A549 (cell line): ENCODE measurements at regions not wholly inside any gene's neighbourhood (a gene's known extent, or its start where the extent isn't known, plus 50 kb on each side); places are given as distances from the start of the nearest gene placed in this dataset.

Experiments
- ATAC-seq, 2 experiments: fragments of 200-7000 bp in 1 of 2; fragments of >200 bp in 1 of 2; cut with Nextera tagmentation in 1 of 2; cut with Tn5 transposase in 1 of 2; 3 replicates each; pipeline versions ENCODE4 v1.8.0 to v1.9.1; 2018 to 2020; ENCODE audit warnings: mild to moderate bottlenecking in 1 of 2, moderate library complexity in 1 of 2
- CTCF ChIA-PET: fragments of 300-600 bp; sonication (Branson Sonifier 250); formaldehyde crosslinking; extraction: SDS; loops from one replicate; lab custom pipeline; 2021; ENCODE audit warnings: antibody characterized with exemption, inconsistent platforms; lab: Yijun Ruan, JAX
- POLR2A ChIA-PET: fragments of 350-600 bp; formaldehyde crosslinking; extraction: SDS; loops from one replicate; lab custom pipeline; 2021; ENCODE audit warnings: antibody characterized with exemption, inconsistent platforms; lab: Yijun Ruan, JAX
- DNase-seq, 2 experiments: peaks; one replicate each; pipeline versions ENCODE4 v3.0.0 to v3.0.0-alpha.2; 2011 to 2016; ENCODE audit warnings: low read depth in 1 of 2, low spot score in 1 of 2
- FAIRE-seq: peaks from 2 replicates; lab custom pipeline; 2011; peaks lifted over from hg19 to GRCh38; lab: Jason Lieb, UNC
- H3K27ac ChIP-seq, 2 experiments: fragments of >200 bp; sonication (Bioruptor Twin); formaldehyde crosslinking; 3 replicates each; pipeline ENCODE4 v1.5.1; 2016 to 2017
- H3K4me1 ChIP-seq: fragments of >200 bp; sonication (Bioruptor Twin); formaldehyde crosslinking; 3 replicates; pipeline ENCODE4 v1.6.1; 2016
- H3K4me2 ChIP-seq: fragments of >200 bp; sonication (Bioruptor Twin); formaldehyde crosslinking; 3 replicates; pipeline ENCODE4 v1.6.1; 2016
- H3K4me3 ChIP-seq: fragments of >200 bp; sonication (Bioruptor Twin); formaldehyde crosslinking; 3 replicates; pipeline ENCODE4 v1.5.1; 2016
- H3K9me3 ChIP-seq: fragments of >200 bp; sonication (Bioruptor Twin); formaldehyde crosslinking; 3 replicates; pipeline ENCODE4 v1.6.1; 2016
- CHD2 ChIP-seq: fragments of 150-350 bp; IDR thresholded peaks from 2 replicates; pipeline ENCODE4 v1.6.1; 2014; ENCODE audit warnings: low read length; ENCODE audit not compliant: partially characterized antibody
- CHD4 ChIP-seq: fragments of 200-600 bp; sonication (generic); IDR thresholded peaks from 2 replicates; pipeline ENCODE4 v1.6.1; 2016; ENCODE audit warnings: antibody characterized with exemption, mild to moderate bottlenecking, borderline replicate concordance
- EHF ChIP-seq: fragments of 250-450 bp; sonication (Bioruptor Pico); IDR thresholded peaks from 2 replicates; pipeline ENCODE4 v1.5.0; 2020; ENCODE audit warnings: mild to moderate bottlenecking
- EHMT2 ChIP-seq: fragments of 200-600 bp; sonication (generic); IDR thresholded peaks from 2 replicates; pipeline ENCODE4 v1.6.1; 2016; ENCODE audit warnings: antibody characterized with exemption, low read depth, mild to moderate bottlenecking, moderate library complexity
- ELK1 ChIP-seq: fragments of 150-350 bp; IDR thresholded peaks from 2 replicates; pipeline ENCODE4 v1.6.1; 2014; ENCODE audit warnings: low read depth, mild to moderate bottlenecking, low read length
- EP300 ChIP-seq, 2 experiments: fragments of >200 bp; sonication (Bioruptor Twin); formaldehyde crosslinking; IDR thresholded peaks; 2 replicates in 1 of 2; 3 replicates in 1 of 2; pipeline ENCODE4 v1.6.1; 2016 to 2017
- ESRRA ChIP-seq: fragments of 150-350 bp; IDR thresholded peaks from 2 replicates; pipeline ENCODE4 v1.6.1; 2014; ENCODE audit warnings: mild to moderate bottlenecking, low read length, borderline replicate concordance
- FOSB ChIP-seq: fragments of 250-450 bp; sonication (Bioruptor Pico); IDR thresholded peaks from 2 replicates; pipeline ENCODE4 v1.5.0; 2020; ENCODE audit warnings: mild to moderate bottlenecking, moderate library complexity
- GATA3 ChIP-seq: IDR thresholded peaks from 2 replicates; pipeline ENCODE4 v1.6.1; 2012; ENCODE audit warnings: borderline replicate concordance
- JUN ChIP-seq, 2 experiments: fragments of >200 bp; sonication (Bioruptor Twin); formaldehyde crosslinking; IDR thresholded peaks; 2 replicates in 1 of 2; 3 replicates in 1 of 2; pipeline ENCODE4 v1.6.1; 2016 to 2017
- JUNB ChIP-seq: fragments of >200 bp; sonication (Bioruptor Twin); formaldehyde crosslinking; IDR thresholded peaks from 2 replicates; pipeline ENCODE4 v1.6.1; 2016
- MAFK ChIP-seq: fragments of 450-650 bp; IDR thresholded peaks from 2 replicates; pipeline ENCODE4 v1.6.1; 2014; ENCODE audit not compliant: partially characterized antibody
- NPAS2 ChIP-seq: fragments of 250-450 bp; sonication (Bioruptor Pico); IDR thresholded peaks from 2 replicates; pipeline ENCODE4 v1.8.0; 2022; ENCODE audit warnings: mild to moderate bottlenecking, moderate library complexity, borderline replicate concordance
- PBX3 ChIP-seq: IDR thresholded peaks from 2 replicates; pipeline ENCODE4 v1.6.1; 2012
- RAD21 ChIP-seq, 2 experiments: fragments of >200 bp in 1 of 2; sonication (Bioruptor Twin) in 1 of 2; formaldehyde crosslinking in 1 of 2; IDR thresholded peaks in 1 of 2; conservative IDR thresholded peaks in 1 of 2; 2 replicates in 1 of 2; 3 replicates in 1 of 2; pipeline ENCODE4 v1.6.1; 2012 to 2018; ENCODE audit warnings: inconsistent platforms in 1 of 2
- RFX5 ChIP-seq: fragments of 450-650 bp; IDR thresholded peaks from 2 replicates; pipeline ENCODE4 v1.7.1; 2014; ENCODE audit warnings: antibody characterized with exemption, mild to moderate bottlenecking, moderate library complexity
- RNF2 ChIP-seq: fragments of 200-600 bp; sonication (generic); IDR thresholded peaks from 2 replicates; pipeline ENCODE4 v1.6.1; 2016; ENCODE audit warnings: low read depth, mild to moderate bottlenecking, antibody characterized with exemption, moderate library complexity, borderline replicate concordance
- SMC3 ChIP-seq: fragments of >200 bp; sonication (Bioruptor Twin); formaldehyde crosslinking; IDR thresholded peaks from 3 replicates; pipeline ENCODE4 v1.6.1; 2018; ENCODE audit warnings: inconsistent platforms
- SREBF2 ChIP-seq: fragments of 450-650 bp; IDR thresholded peaks from 2 replicates; pipeline ENCODE4 v1.6.1; 2014; ENCODE audit warnings: mild to moderate bottlenecking, moderate library complexity
- TP53 ChIP-seq: fragments of 250-450 bp; sonication (Bioruptor Pico); IDR thresholded peaks from 2 replicates; pipeline ENCODE4 v1.5.0; 2021; ENCODE audit warnings: mild to moderate bottlenecking, moderate library complexity
- ZSCAN20 ChIP-seq: fragments of 250-450 bp; sonication (Bioruptor Pico); IDR thresholded peaks from 2 replicates; pipeline ENCODE4 v1.8.0; 2022; ENCODE audit warnings: mild to moderate bottlenecking, moderate library complexity
- WGBS: methylation state at CpG from one replicate; pipeline ENCODE4 v1.1.6; 2017; ENCODE audit errors: missing lambda C conversion rate; 5-methylcytosine and 5-hydroxymethylcytosine counted together
- TF ChIP-seq, protein P1 (sequence below): IDR thresholded peaks from 2 replicates; pipeline ENCODE4 v1.6.1; 2012; ENCODE audit warnings: low read depth, borderline replicate concordance
- TF ChIP-seq, protein P2 (sequence below): fragments of >200 bp; sonication (Bioruptor Twin); formaldehyde crosslinking; IDR thresholded peaks from 2 replicates; pipeline ENCODE4 v1.6.1; 2016

GRCh38 chr14:27315477-27315876, 717.6 kb upstream of the NOVA1 start:
- WGBS = 39% methylated on average over 4 of the region's 4 CpGs
- no peak overlapping the region for H3K27ac ChIP-seq
- H3K9me3 ChIP-seq = no peaks in the 10 kb centered on the region
- no peak for TF ChIP-seq ELK1
- TF ChIP-seq PBX3 = no peak
- no peak for TF ChIP-seq CHD2
- no peak for TF ChIP-seq ZSCAN20 (CRISPR knock-in tag)
- no peak for TF ChIP-seq RFX5
- no peak for TF ChIP-seq ESRRA
- TF ChIP-seq SREBF2 = no peak
- TF ChIP-seq RNF2 = no peak
- no peak for TF ChIP-seq GATA3
- TF ChIP-seq EP300 (IDR thresholded peaks at IDR 0.05) = no peak
- no peak for TF ChIP-seq CHD4
- no peak for ATAC-seq
- no peak for FAIRE-seq
- ChIA-PET CTCF (no interaction called here), POLR2A (no interaction called here)
- DNase-seq = no peak
- H3K4me3 ChIP-seq = no peak overlapping the region
- H3K4me2 ChIP-seq = no peak overlapping the region
- no peaks in the 10 kb centered on the region for H3K4me1 ChIP-seq

GRCh38 chr14:27315947-27316346, 718.1 kb upstream of the NOVA1 start:
- DNase-seq (no peak), FAIRE-seq (no peak), ATAC-seq (no peak)
- Histone ChIP-seq H3K27ac (no peak overlapping the region), H3K4me1 (no peaks in the 10 kb centered on the region), H3K4me2 (no peak overlapping the region), H3K9me3 (no peaks in the 10 kb centered on the region), H3K4me3 (no peak overlapping the region)
- CTCF ChIA-PET = no interaction called here
- POLR2A ChIA-PET = no interaction called here
- TF ChIP-seq RAD21 (conservative IDR thresholded peaks at IDR 0.05 in 1 of 2, IDR thresholded peaks at IDR 0.05 in 1 of 2) (no peak), MAFK (peak; percentile 22)

- ATAC-seq = no peak
- H3K4me2 ChIP-seq = no peak overlapping the region
- DNase-seq = no peak
- H3K27ac ChIP-seq = no peak overlapping the region
- TF ChIP-seq EHF (CRISPR knock-in tag) = no peak
- TF ChIP-seq JUNB = no peak
- no peak for TF ChIP-seq MAFK
- TF ChIP-seq TP53 (CRISPR knock-in tag) = no peak
- TF ChIP-seq, protein P1, sequence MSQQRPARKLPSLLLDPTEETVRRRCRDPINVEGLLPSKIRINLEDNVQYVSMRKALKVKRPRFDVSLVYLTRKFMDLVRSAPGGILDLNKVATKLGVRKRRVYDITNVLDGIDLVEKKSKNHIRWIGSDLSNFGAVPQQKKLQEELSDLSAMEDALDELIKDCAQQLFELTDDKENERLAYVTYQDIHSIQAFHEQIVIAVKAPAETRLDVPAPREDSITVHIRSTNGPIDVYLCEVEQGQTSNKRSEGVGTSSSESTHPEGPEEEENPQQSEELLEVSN = no peak
- TF ChIP-seq, protein P2, sequence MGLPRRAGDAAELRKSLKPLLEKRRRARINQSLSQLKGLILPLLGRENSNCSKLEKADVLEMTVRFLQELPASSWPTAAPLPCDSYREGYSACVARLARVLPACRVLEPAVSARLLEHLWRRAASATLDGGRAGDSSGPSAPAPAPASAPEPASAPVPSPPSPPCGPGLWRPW = no peak
- no peak for TF ChIP-seq NPAS2 (CRISPR knock-in tag)
- TF ChIP-seq EHMT2 = no peak
- TF ChIP-seq FOSB (CRISPR knock-in tag) = no peak
- TF ChIP-seq SMC3 = no peak
- TF ChIP-seq JUN (IDR thresholded peaks at IDR 0.05) = no peak
- FAIRE-seq = no peak
- 0% methylated on average over 1 of the region's 1 CpG for WGBS
- no peaks in the 10 kb centered on the region for H3K9me3 ChIP-seq
- ChIA-PET POLR2A (no interaction called here), CTCF (no interaction called here)
- H3K4me3 ChIP-seq = no peak overlapping the region
- no peaks in the 10 kb centered on the region for H3K4me1 ChIP-seq
These were observed 721.1 kb upstream of the NOVA1 start for GRCh38 chr14:27318774-27319420.
